ENCODE measurements at regions not wholly inside any gene's neighbourhood (a gene's known extent, or its start where the extent isn't known, plus 50 kb on each side); places are given as distances from the start of the nearest gene placed in this dataset.

DNA sequence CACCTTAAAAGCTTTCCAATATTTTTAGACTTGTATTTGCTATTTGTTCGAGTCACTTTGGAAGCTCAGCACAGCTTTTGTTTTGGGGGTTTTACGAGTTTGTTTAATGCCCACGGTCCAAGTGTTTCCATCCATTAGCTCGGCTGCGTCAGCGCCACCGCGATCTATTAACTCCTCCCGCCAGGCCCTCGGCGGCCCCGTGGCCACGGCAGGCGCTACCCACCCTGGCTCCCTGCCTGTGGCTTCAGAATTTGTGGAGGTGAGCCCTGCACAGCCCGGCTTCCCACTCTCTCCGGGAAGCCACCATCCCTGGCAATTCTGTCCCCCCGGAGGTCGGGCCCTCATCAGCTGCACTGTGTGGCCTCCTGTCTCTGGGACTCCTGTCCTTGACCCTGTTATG lies 648.5 kb downstream of the BRD1 start:
- Histone ChIP-seq H3K36me3 (ENCODE audit: insufficient read depth) (no peaks in the 10 kb centered on the region; the same call in 1 of the 2 replicates), H3K9me2 (ENCODE audit: insufficient read depth) (no peaks in the 10 kb centered on the region), H3K27me3 (ENCODE audit: insufficient read depth) (no peaks in the 10 kb centered on the region), H2AFZ (no peak overlapping the region), H3K4me3 (no peak overlapping the region), H4K20me1 (replicated peaks; ENCODE audit: insufficient read depth) (no peaks in the 10 kb centered on the region), H3K27ac (ENCODE audit: low read depth) (no peak overlapping the region), H3K79me2 (replicated peaks; ENCODE audit: insufficient read depth) (no peaks in the 10 kb centered on the region), H3K4me1 (ENCODE audit: insufficient read depth) (no peaks in the 10 kb centered on the region), H3F3A (replicated peaks; ENCODE audit: low read depth) (no peaks in the 10 kb centered on the region), H3K4me2 (no peak overlapping the region)
- H3K36me3 Mint-ChIP-seq (ENCODE audit: low read depth) = no peaks in the 10 kb centered on the region
- no peak for ATAC-seq
- DNase-seq (ENCODE audit: low spot score) = no peak
- H3K9me3 Mint-ChIP-seq = no peaks in the 10 kb centered on the region; the same call in 2 of the 3 replicates
- H3K27ac Mint-ChIP-seq = no peak overlapping the region
- H3K27me3 Mint-ChIP-seq (ENCODE audit: insufficient read depth, low read depth, poor library complexity) = peaks cover 3% of the 10 kb centered on the region
- H3K4me1 Mint-ChIP-seq = peaks cover 1% of the 10 kb centered on the region; the same call in 2 of the 3 replicates
- H3K4me3 Mint-ChIP-seq = no peak overlapping the region
- TF ChIP-seq CREB1 (CRISPR knock-in tag; IDR thresholded peaks at IDR 0.05; ENCODE audit: low read depth) = no peak

DNA sequence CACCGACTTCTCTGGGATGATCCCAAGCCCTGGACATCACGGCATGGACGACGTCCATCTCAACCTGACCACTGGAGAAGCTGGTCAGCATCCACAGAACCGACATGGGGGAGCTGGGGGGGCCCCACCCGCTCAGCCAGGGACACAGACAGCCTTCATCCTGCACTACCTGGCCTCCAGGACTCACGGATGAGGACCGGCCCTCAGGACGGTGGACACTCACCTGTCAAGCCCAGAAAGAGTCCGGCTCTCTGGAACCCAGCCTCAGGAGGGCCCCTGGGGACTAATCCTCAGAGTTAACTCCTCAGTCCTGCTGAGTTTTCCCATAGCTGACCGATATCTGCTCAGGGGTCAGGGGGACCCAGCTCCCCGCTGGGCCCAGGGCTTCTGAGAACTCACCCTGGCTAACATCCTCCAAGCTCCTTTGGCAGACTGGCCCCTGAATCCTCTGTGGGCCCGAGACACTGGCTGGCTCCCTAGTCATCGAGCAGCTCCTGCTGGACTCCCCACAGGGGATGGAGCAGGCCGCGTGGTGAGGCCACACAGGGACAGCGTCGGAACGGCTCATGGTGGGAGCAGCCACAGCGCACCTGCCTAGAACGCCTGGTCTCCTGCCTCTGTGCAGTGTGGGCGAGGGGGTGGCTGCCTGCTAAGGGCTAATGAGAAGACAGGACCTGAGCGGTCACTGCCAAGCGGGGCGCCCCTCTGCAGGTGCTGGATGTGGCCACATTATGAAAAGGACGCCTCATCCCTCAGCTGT lies 649.2 kb downstream of the BRD1 start:
- H3F3A ChIP-seq (replicated peaks; ENCODE audit: low read depth) = no peaks in the 10 kb centered on the region
- no peaks in the 10 kb centered on the region for H4K20me1 ChIP-seq (replicated peaks; ENCODE audit: insufficient read depth)
- Mint-ChIP-seq H3K9me3 (no peaks in the 10 kb centered on the region; the same call in 2 of the 3 replicates), H3K4me1 (no peaks in the 10 kb centered on the region), H3K36me3 (ENCODE audit: low read depth) (no peaks in the 10 kb centered on the region), H3K27ac (no peak overlapping the region), H3K27me3 (ENCODE audit: insufficient read depth, low read depth, poor library complexity) (peaks cover 3% of the 10 kb centered on the region), H3K4me3 (no peak overlapping the region)
- DNase-seq (ENCODE audit: low spot score) (no peak), ATAC-seq (no peak)
- no peak overlapping the region for H3K27ac ChIP-seq (ENCODE audit: low read depth)
- H3K9me2 ChIP-seq (ENCODE audit: insufficient read depth) = no peaks in the 10 kb centered on the region
- H3K79me2 ChIP-seq (replicated peaks; ENCODE audit: insufficient read depth) = no peaks in the 10 kb centered on the region
- no peaks in the 10 kb centered on the region for H3K27me3 ChIP-seq (ENCODE audit: insufficient read depth)
- no peak overlapping the region for H2AFZ ChIP-seq
- no peak overlapping the region for H3K4me3 ChIP-seq
- TF ChIP-seq ZNF114 (CRISPR knock-in tag; IDR thresholded peaks at IDR 0.05) = no peak
- TF ChIP-seq POLR2AphosphoS5 (IDR thresholded peaks at IDR 0.05; ENCODE audit: low read depth) = no peak
- TF ChIP-seq JUNB (IDR thresholded peaks at IDR 0.05; ENCODE audit: unreplicated experiment) = no peak
- TF ChIP-seq CREB1 (CRISPR knock-in tag; IDR thresholded peaks at IDR 0.05; ENCODE audit: low read depth) = no peak
- no peak for TF ChIP-seq NANOG (IDR thresholded peaks at IDR 0.05; ENCODE audit: borderline replicate concordance)
- H3K4me1 ChIP-seq (ENCODE audit: insufficient read depth) = no peaks in the 10 kb centered on the region
- H3K4me2 ChIP-seq = no peak overlapping the region
- H3K36me3 ChIP-seq (ENCODE audit: insufficient read depth) = no peaks in the 10 kb centered on the region; the same call in 1 of the 2 replicates

DNA sequence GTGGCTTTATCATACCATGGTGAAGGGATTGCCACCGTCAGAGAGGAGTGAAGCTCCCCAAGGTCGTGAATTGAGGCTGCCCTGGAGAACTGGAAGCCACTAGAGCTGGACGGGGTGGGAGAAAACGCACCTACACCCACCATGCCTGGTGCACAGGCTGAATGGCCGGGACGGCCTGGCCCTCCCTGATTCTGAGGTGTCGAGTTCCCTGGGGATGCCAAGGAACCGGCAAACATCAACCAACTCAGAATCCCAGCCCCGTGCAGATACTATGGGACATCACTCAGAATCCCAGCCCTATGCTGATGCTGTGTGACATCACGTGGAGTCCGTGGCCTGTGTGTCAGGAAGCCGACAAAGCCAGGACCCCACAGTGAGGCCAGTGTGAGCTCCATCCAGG lies 650.0 kb downstream of the BRD1 start:
- Histone ChIP-seq H3K27ac (ENCODE audit: low read depth) (no peak overlapping the region), H3K4me1 (ENCODE audit: insufficient read depth) (no peaks in the 10 kb centered on the region), H2AFZ (no peak overlapping the region), H3K36me3 (ENCODE audit: insufficient read depth) (no peaks in the 10 kb centered on the region; the same call in 1 of the 2 replicates), H4K20me1 (replicated peaks; ENCODE audit: insufficient read depth) (no peaks in the 10 kb centered on the region), H3F3A (replicated peaks; ENCODE audit: low read depth) (no peaks in the 10 kb centered on the region), H3K4me2 (no peak overlapping the region), H3K9me2 (ENCODE audit: insufficient read depth) (no peaks in the 10 kb centered on the region), H3K4me3 (no peak overlapping the region), H3K79me2 (replicated peaks; ENCODE audit: insufficient read depth) (no peaks in the 10 kb centered on the region), H3K27me3 (ENCODE audit: insufficient read depth) (no peaks in the 10 kb centered on the region)
- no peaks in the 10 kb centered on the region for H3K4me1 Mint-ChIP-seq
- no peak overlapping the region for H3K27ac Mint-ChIP-seq
- no peak for ATAC-seq
- H3K9me3 Mint-ChIP-seq = peaks cover under 1% of the 10 kb centered on the region; the same call in 1 of the 3 replicates
- H3K27me3 Mint-ChIP-seq (ENCODE audit: insufficient read depth, low read depth, poor library complexity) = peaks cover 3% of the 10 kb centered on the region
- TF ChIP-seq, protein P1, sequence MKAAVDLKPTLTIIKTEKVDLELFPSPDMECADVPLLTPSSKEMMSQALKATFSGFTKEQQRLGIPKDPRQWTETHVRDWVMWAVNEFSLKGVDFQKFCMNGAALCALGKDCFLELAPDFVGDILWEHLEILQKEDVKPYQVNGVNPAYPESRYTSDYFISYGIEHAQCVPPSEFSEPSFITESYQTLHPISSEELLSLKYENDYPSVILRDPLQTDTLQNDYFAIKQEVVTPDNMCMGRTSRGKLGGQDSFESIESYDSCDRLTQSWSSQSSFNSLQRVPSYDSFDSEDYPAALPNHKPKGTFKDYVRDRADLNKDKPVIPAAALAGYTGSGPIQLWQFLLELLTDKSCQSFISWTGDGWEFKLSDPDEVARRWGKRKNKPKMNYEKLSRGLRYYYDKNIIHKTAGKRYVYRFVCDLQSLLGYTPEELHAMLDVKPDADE (IDR thresholded peaks at IDR 0.05) = no peak
- TF ChIP-seq EZH2phosphoT487 (IDR thresholded peaks at IDR 0.05; ENCODE audit: unreplicated experiment) (no peak), POLR2AphosphoS5 (IDR thresholded peaks at IDR 0.05; ENCODE audit: low read depth) (no peak), CREB1 (CRISPR knock-in tag; IDR thresholded peaks at IDR 0.05; ENCODE audit: low read depth) (no peak), ZNF114 (CRISPR knock-in tag; IDR thresholded peaks at IDR 0.05) (no peak), EZH2 (IDR thresholded peaks at IDR 0.05; ENCODE audit: low read depth, unreplicated experiment) (no peak)
- no peak overlapping the region for H3K4me3 Mint-ChIP-seq
- H3K36me3 Mint-ChIP-seq (ENCODE audit: low read depth) = no peaks in the 10 kb centered on the region
- DNase-seq (ENCODE audit: low spot score) = no peak

Data from GM23338 (cell line).